Tibial artery (tissue), 4 donors: ENCODE measurements at regions not wholly inside any gene's neighbourhood (a gene's known extent, or its start where the extent isn't known, plus 50 kb on each side); places are given as distances from the start of the nearest gene placed in this dataset.
"Not testable (repeated sequence)": the region's sequence is repeated elsewhere in the genome, so short reads cannot be mapped to it uniquely, and the experiment has no call there.

Source experiments
- DNase-seq, 2 donors: peaks; one replicate each; pipeline ENCODE4 v3.0.0-alpha.2; 2019
- H3K27ac ChIP-seq, 2 donors: fragments of 200-600 bp; sonication (generic) in 1 of 2; 1 replicate in 1 of 2; 2 replicates in 1 of 2; pipeline ENCODE4 v1.5.1; 2018 to 2019; ENCODE audit warnings: mild to moderate bottlenecking in 1 of 2
- H3K27me3 ChIP-seq, 2 donors: fragments of 200-600 bp; sonication (generic) in 1 of 2; one replicate each; pipeline versions ENCODE4 v1.5.1 to v1.6.0; 2016 to 2019
- H3K36me3 ChIP-seq, 3 donors: fragments of 200-600 bp; sonication (generic) in 2 of 3; one replicate each; pipeline ENCODE4 v1.5.1; 2016 to 2019; ENCODE audit warnings: mild to moderate bottlenecking in 2 of 3
- H3K4me1 ChIP-seq, 4 donors: fragments of 200-600 bp; sonication (generic) in 2 of 4; 1 replicate in 3 of 4; 2 replicates in 1 of 4; pipeline ENCODE4 v1.5.1; 2016 to 2019
- H3K4me3 ChIP-seq, 2 donors: fragments of 200-600 bp; sonication (generic) in 1 of 2; 1 replicate in 1 of 2; 2 replicates in 1 of 2; pipeline ENCODE4 v1.5.1; 2018 to 2019; ENCODE audit warnings: mild to moderate bottlenecking in 2 of 2
- H3K9me3 ChIP-seq, 3 donors: fragments of 200-600 bp; sonication (generic) in 1 of 3; one replicate each; pipeline ENCODE4 v1.5.1; 2016 to 2019
- intact Hi-C: fragments of 100-400 bp; cut with DNase I; formaldehyde crosslinking; loops from one replicate; pipeline ENCODE4 v1.15.0; 2023; ENCODE audit warnings: low total_unique reads
- TF ChIP-seq, protein P1 (sequence below), 2 experiments: fragments of 200-600 bp in 1 of 2; fragments of 450-650 bp in 1 of 2; IDR thresholded peaks; one replicate each; pipeline ENCODE4 v1.5.1; 2017 to 2019; ENCODE audit warnings: antibody characterized with exemption in 2 of 2, mild to moderate bottlenecking in 1 of 2, moderate library complexity in 1 of 2

DNA sequence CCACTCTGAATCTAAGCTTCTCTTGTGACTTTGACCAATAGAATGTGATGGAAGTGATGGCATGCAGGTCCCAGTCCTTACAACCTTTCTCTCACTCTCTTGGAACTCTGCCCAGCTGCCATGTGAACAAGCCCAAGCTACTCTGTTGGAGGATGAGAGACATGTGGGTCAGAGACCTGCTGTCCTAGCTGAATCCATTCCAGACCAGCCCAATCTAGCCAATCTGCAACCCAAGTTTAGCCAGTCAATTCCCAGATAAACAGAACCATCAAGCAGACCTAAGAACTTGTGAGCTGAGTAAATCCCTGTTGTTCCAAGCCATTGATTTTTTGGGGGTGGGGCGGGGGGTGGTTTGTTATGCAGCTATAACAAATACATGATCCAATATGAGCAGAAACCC, 69.2 kb upstream of the GRK3 start:
- H3K9me3 ChIP-seq: no peaks in the 10 kb centered on the region
- TF ChIP-seq, protein P1, sequence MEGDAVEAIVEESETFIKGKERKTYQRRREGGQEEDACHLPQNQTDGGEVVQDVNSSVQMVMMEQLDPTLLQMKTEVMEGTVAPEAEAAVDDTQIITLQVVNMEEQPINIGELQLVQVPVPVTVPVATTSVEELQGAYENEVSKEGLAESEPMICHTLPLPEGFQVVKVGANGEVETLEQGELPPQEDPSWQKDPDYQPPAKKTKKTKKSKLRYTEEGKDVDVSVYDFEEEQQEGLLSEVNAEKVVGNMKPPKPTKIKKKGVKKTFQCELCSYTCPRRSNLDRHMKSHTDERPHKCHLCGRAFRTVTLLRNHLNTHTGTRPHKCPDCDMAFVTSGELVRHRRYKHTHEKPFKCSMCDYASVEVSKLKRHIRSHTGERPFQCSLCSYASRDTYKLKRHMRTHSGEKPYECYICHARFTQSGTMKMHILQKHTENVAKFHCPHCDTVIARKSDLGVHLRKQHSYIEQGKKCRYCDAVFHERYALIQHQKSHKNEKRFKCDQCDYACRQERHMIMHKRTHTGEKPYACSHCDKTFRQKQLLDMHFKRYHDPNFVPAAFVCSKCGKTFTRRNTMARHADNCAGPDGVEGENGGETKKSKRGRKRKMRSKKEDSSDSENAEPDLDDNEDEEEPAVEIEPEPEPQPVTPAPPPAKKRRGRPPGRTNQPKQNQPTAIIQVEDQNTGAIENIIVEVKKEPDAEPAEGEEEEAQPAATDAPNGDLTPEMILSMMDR (IDR thresholded peaks at IDR 0.05): no peak
- H3K27me3 ChIP-seq: no peaks in the 10 kb centered on the region
- H3K27ac ChIP-seq: no peak overlapping the region
- no peak for DNase-seq
- peaks cover 0 to 3% (median 0%) of the 10 kb centered on the region in 4 donors for H3K4me1 ChIP-seq
- H3K36me3 ChIP-seq: no peaks in the 10 kb centered on the region
- intact Hi-C loops: no loop called here
- no peak overlapping the region for H3K4me3 ChIP-seq

DNA sequence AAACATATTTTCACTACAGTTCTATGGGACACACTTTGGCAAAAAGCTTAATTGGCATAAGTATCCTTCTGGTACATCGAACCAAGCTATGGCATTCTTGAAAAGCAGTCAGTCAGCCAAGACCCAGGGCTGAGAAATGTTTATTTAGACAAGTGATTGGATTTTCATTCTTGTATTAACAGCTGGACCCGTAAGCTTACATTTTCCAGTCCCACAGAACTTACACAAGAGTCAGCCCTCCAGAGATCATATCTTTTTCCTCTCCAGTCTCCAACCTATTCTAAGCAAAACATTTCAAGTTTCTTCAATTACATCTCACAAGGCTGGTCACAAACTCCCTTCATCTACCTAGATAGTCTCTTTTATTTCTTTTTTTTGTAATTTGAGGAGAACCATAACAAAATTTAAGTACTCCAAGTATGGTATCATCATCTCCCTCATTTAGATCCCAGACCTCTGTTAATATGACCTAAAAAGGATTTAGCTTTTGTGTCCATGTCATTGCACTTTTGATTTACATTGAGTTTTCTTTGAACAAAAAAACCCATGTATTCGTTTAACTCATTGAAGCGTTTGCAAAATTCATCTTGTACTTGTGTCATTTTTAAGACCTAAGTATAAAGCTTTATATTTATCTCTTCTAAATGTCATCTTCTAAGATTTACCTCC, 67.9 kb upstream of the GRK3 start:
- Histone ChIP-seq H3K36me3 (no peaks in the 10 kb centered on the region), H3K4me1 (peaks cover 0 to 3% (median 0%) of the 10 kb centered on the region in 4 donors), H3K9me3 (no peaks in the 10 kb centered on the region), H3K4me3 (no peak overlapping the region), H3K27me3 (no peaks in the 10 kb centered on the region), H3K27ac (no peak overlapping the region)
- no peak for DNase-seq
- TF ChIP-seq, protein P1 (IDR thresholded peaks at IDR 0.05): no peak
- intact Hi-C loops: no loop called here

DNA sequence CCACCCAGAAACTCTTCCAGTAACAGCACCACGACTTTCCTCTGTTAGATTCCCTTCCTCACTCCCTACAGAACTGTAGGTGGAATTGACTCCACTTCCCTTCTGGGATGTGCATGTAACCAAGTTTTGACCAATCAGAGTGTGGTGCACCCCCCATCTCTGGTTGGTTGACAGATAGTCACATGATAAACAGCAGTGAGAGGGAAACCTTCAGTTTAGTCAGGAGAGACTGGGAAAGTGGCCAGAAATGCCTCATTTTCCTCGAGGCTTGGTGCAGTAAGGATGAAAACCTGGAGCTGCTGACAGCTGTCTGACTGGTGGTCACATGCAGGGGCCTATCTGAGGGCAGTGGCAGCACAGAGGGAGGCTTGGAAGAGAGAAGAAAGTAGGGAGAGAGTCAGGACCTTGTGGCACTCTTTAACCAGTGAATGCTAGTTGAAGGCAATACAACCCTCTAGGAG, 67.3 kb upstream of the GRK3 start:
- Histone ChIP-seq H3K4me3 (no peak overlapping the region), H3K36me3 (no peaks in the 10 kb centered on the region), H3K27ac (no peak overlapping the region), H3K27me3 (no peaks in the 10 kb centered on the region), H3K9me3 (no peaks in the 10 kb centered on the region), H3K4me1 (peaks cover 0 to 3% (median 0%) of the 10 kb centered on the region in 4 donors)
- TF ChIP-seq, protein P1 (IDR thresholded peaks at IDR 0.05): no peak
- DNase-seq: no peak
- intact Hi-C loops: no loop called here

DNA sequence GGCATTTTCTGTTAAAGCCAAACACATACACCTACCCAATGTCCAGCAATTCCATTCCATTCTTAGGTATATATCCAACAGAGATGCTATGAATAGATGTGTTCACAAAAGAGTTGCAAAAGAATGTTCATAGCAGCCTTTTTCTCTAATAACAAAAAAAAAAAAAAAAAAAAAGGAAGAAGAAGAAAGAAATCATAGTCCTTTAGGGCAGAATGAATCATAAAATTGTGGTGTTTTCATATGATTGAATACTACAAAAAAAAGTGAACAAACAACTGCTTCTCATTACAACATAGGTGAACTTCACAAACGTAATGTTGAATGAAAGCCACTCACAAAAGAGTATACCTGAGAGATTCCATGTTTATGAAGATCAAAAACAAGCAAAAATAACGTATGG, 66.8 kb upstream of the GRK3 start:
- intact Hi-C loops: no loop called here
- H3K9me3 ChIP-seq: no peaks in the 10 kb centered on the region
- DNase-seq: no peak
- H3K4me3 ChIP-seq: no peak overlapping the region
- H3K27me3 ChIP-seq: no peaks in the 10 kb centered on the region
- H3K36me3 ChIP-seq: no peaks in the 10 kb centered on the region
- H3K4me1 ChIP-seq: peaks cover 0 to 3% (median 0%) of the 10 kb centered on the region in 4 donors
- TF ChIP-seq, protein P1 (IDR thresholded peaks at IDR 0.05): no peak
- no peak overlapping the region for H3K27ac ChIP-seq

DNA sequence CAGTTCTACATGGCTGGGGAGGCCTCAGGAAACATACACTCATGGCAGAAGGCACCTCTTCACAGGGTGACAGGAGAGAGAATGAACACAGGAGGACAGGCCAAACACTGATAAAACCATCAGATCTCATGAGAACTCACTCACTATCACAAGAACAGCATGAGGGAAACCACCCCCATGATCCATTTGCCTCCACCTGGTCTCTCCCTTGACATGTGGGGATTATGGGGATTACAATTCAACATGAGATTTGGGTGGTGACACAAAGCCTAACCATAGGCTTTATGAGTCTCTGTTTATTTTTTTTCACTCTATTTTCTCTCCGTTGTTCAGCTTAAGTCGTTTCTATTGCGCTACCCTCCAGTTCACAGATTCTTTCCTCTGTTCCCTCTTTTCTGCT, 63.8 kb upstream of the GRK3 start:
- intact Hi-C loops: not testable (repeated sequence)

DNA sequence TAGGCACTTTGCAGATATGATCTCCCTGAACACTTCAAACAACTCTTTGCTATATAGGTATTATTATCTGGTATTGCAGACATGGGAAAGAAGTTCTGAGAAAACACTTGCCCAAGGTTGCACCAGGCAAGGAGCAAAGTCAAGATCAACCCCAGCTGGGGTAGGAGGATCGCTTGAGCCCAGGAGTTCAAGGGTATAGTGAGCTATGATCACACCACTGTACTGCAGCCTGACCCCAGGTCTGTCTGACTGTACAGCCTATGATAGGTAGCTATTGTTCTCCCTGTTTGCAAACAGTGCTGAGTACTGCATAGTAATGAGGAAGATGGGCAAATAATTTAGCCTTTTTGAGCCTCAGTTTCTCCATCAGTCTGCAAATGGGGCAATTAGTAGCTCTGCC, 60.5 kb upstream of the GRK3 start:
- H3K27me3 ChIP-seq, H3K9me3 ChIP-seq, H3K27ac ChIP-seq, H3K4me3 ChIP-seq, DNase-seq, H3K4me1 ChIP-seq, intact Hi-C loops, H3K36me3 ChIP-seq: not testable (repeated sequence)

More for the DNA sequence above, 63.8 kb upstream of the GRK3 start:
- H3K4me1 ChIP-seq, H3K4me3 ChIP-seq, H3K9me3 ChIP-seq, H3K27me3 ChIP-seq, H3K27ac ChIP-seq, H3K36me3 ChIP-seq, DNase-seq: not testable (repeated sequence)

DNA sequence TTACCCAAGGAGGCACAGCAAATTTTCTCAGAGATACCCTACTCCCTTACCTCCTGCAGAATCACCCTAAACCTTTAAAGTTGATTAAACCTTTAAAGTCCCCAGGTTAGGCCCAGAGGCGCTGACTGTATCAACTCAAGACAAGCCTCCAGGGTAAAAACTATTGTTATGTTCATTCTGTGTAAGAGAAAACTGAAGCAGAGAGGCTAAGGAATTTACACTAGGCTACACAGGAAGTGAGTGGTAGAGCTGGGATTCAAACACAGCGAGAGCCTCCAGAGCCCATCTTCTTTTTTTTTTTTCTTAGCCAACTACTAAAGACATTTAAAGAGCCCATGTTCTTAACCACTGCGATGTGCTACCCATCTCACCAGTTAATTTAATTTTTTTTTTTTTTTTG, 56.3 kb upstream of the GRK3 start:
- Histone ChIP-seq H3K4me3 (no peak overlapping the region), H3K27me3 (no peaks in the 10 kb centered on the region), H3K27ac (no peak overlapping the region), H3K9me3 (no peaks in the 10 kb centered on the region), H3K4me1 (no peaks in the 10 kb centered on the region), H3K36me3 (peaks cover 6 to 26% (median 9%) of the 10 kb centered on the region in 3 donors)
- TF ChIP-seq, protein P1 (IDR thresholded peaks at IDR 0.05): no peak
- intact Hi-C loops: no loop called here
- no peak for DNase-seq
